ENCODE measurements at regions not wholly inside any gene's neighbourhood (a gene's known extent, or its start where the extent isn't known, plus 50 kb on each side); places are given as distances from the start of the nearest gene placed in this dataset.

- no peaks in the 10 kb centered on the region for H3K9me3 Mint-ChIP-seq
- H3K36me3 Mint-ChIP-seq (ENCODE audit: low read depth), result no peaks in the 10 kb centered on the region
- no peaks in the 10 kb centered on the region for H3K4me1 Mint-ChIP-seq
- intact Hi-C loops (cut with micrococcal nuclease), result no loop called here
- H3K4me3 Mint-ChIP-seq, result no peak overlapping the region
- H3K27me3 Mint-ChIP-seq, result no peaks in the 10 kb centered on the region
- no peak for DNase-seq
- H3K27ac Mint-ChIP-seq, result no peak overlapping the region
These were observed 991.8 kb upstream of the PHF14 start for GRCh38 chr7:9981742-9982349.

GRCh38 chr7:9983048-9983447 lies 990.6 kb upstream of the PHF14 start:
- Mint-ChIP-seq H3K36me3 (ENCODE audit: low read depth) (no peaks in the 10 kb centered on the region), H3K27ac (no peak overlapping the region), H3K4me1 (no peaks in the 10 kb centered on the region), H3K4me3 (no peak overlapping the region), H3K9me3 (no peaks in the 10 kb centered on the region), H3K27me3 (no peaks in the 10 kb centered on the region)
- intact Hi-C loops (cut with micrococcal nuclease), result no loop called here
- no peak for DNase-seq

- DNase-seq, result no peak
- H3K4me3 Mint-ChIP-seq, result no peak overlapping the region
- H3K27ac Mint-ChIP-seq, result no peak overlapping the region
- no peaks in the 10 kb centered on the region for H3K4me1 Mint-ChIP-seq
- no peaks in the 10 kb centered on the region for H3K9me3 Mint-ChIP-seq
- no peaks in the 10 kb centered on the region for H3K27me3 Mint-ChIP-seq
- no peaks in the 10 kb centered on the region for H3K36me3 Mint-ChIP-seq (ENCODE audit: low read depth)
- intact Hi-C loops (cut with micrococcal nuclease), result no loop called here
These were observed 958.0 kb upstream of the PHF14 start for GRCh38 chr7:10015687-10016086.

- H3K4me1 Mint-ChIP-seq, result no peaks in the 10 kb centered on the region
- no peaks in the 10 kb centered on the region for H3K9me3 Mint-ChIP-seq
- H3K27me3 Mint-ChIP-seq, result no peaks in the 10 kb centered on the region
- intact Hi-C loops (cut with micrococcal nuclease), result no loop called here
- H3K36me3 Mint-ChIP-seq (ENCODE audit: low read depth), result no peaks in the 10 kb centered on the region
- H3K27ac Mint-ChIP-seq, result no peak overlapping the region
- DNase-seq, result no peak
- no peak overlapping the region for H3K4me3 Mint-ChIP-seq
These were observed 951.2 kb upstream of the PHF14 start for GRCh38 chr7:10022480-10022879.

GRCh38 chr7:10022957-10023356 lies 950.7 kb upstream of the PHF14 start:
- Mint-ChIP-seq H3K9me3 (no peaks in the 10 kb centered on the region), H3K36me3 (ENCODE audit: low read depth) (no peaks in the 10 kb centered on the region), H3K4me3 (no peak overlapping the region), H3K27me3 (no peaks in the 10 kb centered on the region), H3K4me1 (no peaks in the 10 kb centered on the region), H3K27ac (no peak overlapping the region)
- intact Hi-C loops (cut with micrococcal nuclease), result no loop called here
- DNase-seq, result no peak

GRCh38 chr7:10034843-10035556 lies 938.7 kb upstream of the PHF14 start:
- no peak for DNase-seq
- Mint-ChIP-seq H3K27me3 (no peaks in the 10 kb centered on the region), H3K4me3 (no peak overlapping the region), H3K27ac (no peak overlapping the region), H3K9me3 (no peaks in the 10 kb centered on the region), H3K4me1 (no peaks in the 10 kb centered on the region), H3K36me3 (ENCODE audit: low read depth) (no peaks in the 10 kb centered on the region)
- intact Hi-C loops (cut with micrococcal nuclease), result no loop called here

GRCh38 chr7:10036693-10037092 lies 937.0 kb upstream of the PHF14 start:
- DNase-seq, result no peak
- no peaks in the 10 kb centered on the region for H3K9me3 Mint-ChIP-seq
- H3K27ac Mint-ChIP-seq, result no peak overlapping the region
- H3K4me1 Mint-ChIP-seq, result no peaks in the 10 kb centered on the region
- intact Hi-C loops (cut with micrococcal nuclease), result no loop called here
- no peaks in the 10 kb centered on the region for H3K27me3 Mint-ChIP-seq
- no peaks in the 10 kb centered on the region for H3K36me3 Mint-ChIP-seq (ENCODE audit: low read depth)
- H3K4me3 Mint-ChIP-seq, result no peak overlapping the region

- H3K27me3 Mint-ChIP-seq, result no peaks in the 10 kb centered on the region
- intact Hi-C loops (cut with micrococcal nuclease), result no loop called here
- no peak for DNase-seq
These were observed 935.3 kb upstream of the PHF14 start for GRCh38 chr7:10038351-10038750.

GRCh38 chr7:10040674-10041073 lies 933.0 kb upstream of the PHF14 start:
- intact Hi-C loops (cut with micrococcal nuclease), result no loop called here
- H3K4me3 Mint-ChIP-seq, result no peak overlapping the region
- H3K36me3 Mint-ChIP-seq (ENCODE audit: low read depth), result no peaks in the 10 kb centered on the region
- no peak for DNase-seq
- no peak overlapping the region for H3K27ac Mint-ChIP-seq
- no peaks in the 10 kb centered on the region for H3K4me1 Mint-ChIP-seq
- no peaks in the 10 kb centered on the region for H3K9me3 Mint-ChIP-seq
- H3K27me3 Mint-ChIP-seq, result no peaks in the 10 kb centered on the region

More at GRCh38 chr7:10038351-10038750, 935.3 kb upstream of the PHF14 start:
- Mint-ChIP-seq H3K4me3 (no peak overlapping the region), H3K4me1 (no peaks in the 10 kb centered on the region), H3K9me3 (no peaks in the 10 kb centered on the region), H3K36me3 (ENCODE audit: low read depth) (no peaks in the 10 kb centered on the region), H3K27ac (no peak overlapping the region)

- no peak for DNase-seq
- H3K4me3 Mint-ChIP-seq, result no peak overlapping the region
- no peak overlapping the region for H3K27ac Mint-ChIP-seq
- no peaks in the 10 kb centered on the region for H3K4me1 Mint-ChIP-seq
- no peaks in the 10 kb centered on the region for H3K27me3 Mint-ChIP-seq
- no peaks in the 10 kb centered on the region for H3K36me3 Mint-ChIP-seq (ENCODE audit: low read depth)
- H3K9me3 Mint-ChIP-seq, result no peaks in the 10 kb centered on the region
- intact Hi-C loops (cut with micrococcal nuclease), result no loop called here
These were observed 902.8 kb upstream of the PHF14 start for GRCh38 chr7:10070899-10071298.

- H3K4me3 Mint-ChIP-seq, result no peak overlapping the region
- no peaks in the 10 kb centered on the region for H3K36me3 Mint-ChIP-seq (ENCODE audit: low read depth)
- no peak for DNase-seq
- peaks cover 5% of the 10 kb centered on the region for H3K9me3 Mint-ChIP-seq
- intact Hi-C loops (cut with micrococcal nuclease), result no loop called here
- H3K27me3 Mint-ChIP-seq, result no peaks in the 10 kb centered on the region
- H3K4me1 Mint-ChIP-seq, result no peaks in the 10 kb centered on the region
- no peak overlapping the region for H3K27ac Mint-ChIP-seq
These were observed 897.8 kb upstream of the PHF14 start for GRCh38 chr7:10075866-10076265.

- intact Hi-C loops (cut with micrococcal nuclease), result no loop called here
- H3K27me3 Mint-ChIP-seq, result no peaks in the 10 kb centered on the region
- no peak overlapping the region for H3K4me3 Mint-ChIP-seq
- no peak for DNase-seq
- H3K4me1 Mint-ChIP-seq, result no peaks in the 10 kb centered on the region
- no peak overlapping the region for H3K27ac Mint-ChIP-seq
- H3K9me3 Mint-ChIP-seq, result peaks cover 5% of the 10 kb centered on the region
- H3K36me3 Mint-ChIP-seq (ENCODE audit: low read depth), result no peaks in the 10 kb centered on the region
These were observed 896.9 kb upstream of the PHF14 start for GRCh38 chr7:10076660-10077300.

- intact Hi-C loops (cut with micrococcal nuclease), result no loop called here
- DNase-seq, result no peak
- Mint-ChIP-seq H3K9me3 (peaks cover 5% of the 10 kb centered on the region), H3K4me3 (no peak overlapping the region), H3K36me3 (ENCODE audit: low read depth) (no peaks in the 10 kb centered on the region), H3K4me1 (no peaks in the 10 kb centered on the region), H3K27me3 (no peaks in the 10 kb centered on the region), H3K27ac (no peak overlapping the region)
These were observed 894.1 kb upstream of the PHF14 start for GRCh38 chr7:10079572-10079971.

GRCh38 chr7:10082896-10083295 lies 890.8 kb upstream of the PHF14 start:
- no peak for DNase-seq
- Mint-ChIP-seq H3K27me3 (no peaks in the 10 kb centered on the region), H3K27ac (no peak overlapping the region), H3K36me3 (ENCODE audit: low read depth) (no peaks in the 10 kb centered on the region), H3K9me3 (no peaks in the 10 kb centered on the region), H3K4me1 (no peaks in the 10 kb centered on the region), H3K4me3 (no peak overlapping the region)
- intact Hi-C loops (cut with micrococcal nuclease), result no loop called here
